Right atrium auricular region (tissue), 2 donors: ENCODE measurements at regions not wholly inside any gene's neighbourhood (a gene's known extent, or its start where the extent isn't known, plus 50 kb on each side); places are given as distances from the start of the nearest gene placed in this dataset.

Experiments used
- DNase-seq: peaks from one replicate; pipeline ENCODE4 v3.0.0-alpha.2; 2019; ENCODE audit warnings: low spot score
- H3K27ac ChIP-seq, 2 donors: fragments of 200-600 bp; sonication (generic); 1 replicate in 1 of 2; 2 replicates in 1 of 2; pipeline ENCODE4 v1.5.1; 2016 to 2019
- H3K27me3 ChIP-seq, 2 donors: fragments of 200-600 bp; sonication (generic); one replicate each; pipeline versions ENCODE4 v1.5.1 to v1.6.0; 2017 to 2019
- H3K36me3 ChIP-seq: fragments of 200-600 bp; sonication (generic); one replicate; pipeline ENCODE4 v1.5.1; 2016
- H3K4me1 ChIP-seq, 2 donors: fragments of 200-600 bp; sonication (generic); one replicate each; pipeline versions ENCODE4 v1.5.1 to v1.6.0; 2017 to 2019
- H3K4me3 ChIP-seq, 2 donors: fragments of 200-600 bp; sonication (generic); 1 replicate in 1 of 2; 2 replicates in 1 of 2; pipeline ENCODE4 v1.5.1; 2017 to 2019; ENCODE audit warnings: mild to moderate bottlenecking in 1 of 2, moderate library complexity in 1 of 2
- H3K9me3 ChIP-seq, 2 donors: fragments of 200-600 bp; sonication (generic); one replicate each; pipeline ENCODE4 v1.5.1; 2019
- TF ChIP-seq, protein P1 (sequence below), 2 donors: fragments of 200-600 bp; sonication (generic); IDR thresholded peaks; one replicate each; pipeline ENCODE4 v1.5.1; 2019; ENCODE audit warnings: antibody characterized with exemption in 2 of 2

DNA sequence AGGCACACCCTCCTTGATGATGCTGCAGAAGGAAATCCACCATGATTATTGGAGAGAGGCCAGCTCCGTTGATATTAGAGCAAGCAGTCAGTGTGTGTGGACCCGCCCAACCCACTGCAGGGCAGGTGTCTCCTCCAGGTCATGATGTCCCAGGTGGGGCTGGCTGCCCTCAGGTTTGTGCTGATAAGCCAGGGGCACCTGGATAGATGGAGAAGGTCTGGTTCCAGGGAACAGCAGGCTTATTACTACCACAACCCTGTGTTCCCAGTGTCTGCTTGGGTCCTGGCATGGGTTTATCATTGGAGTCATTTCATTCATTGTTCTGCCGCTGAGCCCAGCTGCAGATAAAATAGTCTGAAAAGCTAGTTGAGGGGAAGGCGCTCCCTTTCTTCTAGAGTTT is 181.1 kb upstream of the NECTIN1 start:
- Histone ChIP-seq H3K4me3 (no peak overlapping the region), H3K9me3 (no peaks in the 10 kb centered on the region), H3K27me3 (no peaks in the 10 kb centered on the region), H3K27ac (no peak overlapping the region), H3K36me3 (no peaks in the 10 kb centered on the region), H3K4me1 (no peaks in the 10 kb centered on the region)
- TF ChIP-seq, protein P1, sequence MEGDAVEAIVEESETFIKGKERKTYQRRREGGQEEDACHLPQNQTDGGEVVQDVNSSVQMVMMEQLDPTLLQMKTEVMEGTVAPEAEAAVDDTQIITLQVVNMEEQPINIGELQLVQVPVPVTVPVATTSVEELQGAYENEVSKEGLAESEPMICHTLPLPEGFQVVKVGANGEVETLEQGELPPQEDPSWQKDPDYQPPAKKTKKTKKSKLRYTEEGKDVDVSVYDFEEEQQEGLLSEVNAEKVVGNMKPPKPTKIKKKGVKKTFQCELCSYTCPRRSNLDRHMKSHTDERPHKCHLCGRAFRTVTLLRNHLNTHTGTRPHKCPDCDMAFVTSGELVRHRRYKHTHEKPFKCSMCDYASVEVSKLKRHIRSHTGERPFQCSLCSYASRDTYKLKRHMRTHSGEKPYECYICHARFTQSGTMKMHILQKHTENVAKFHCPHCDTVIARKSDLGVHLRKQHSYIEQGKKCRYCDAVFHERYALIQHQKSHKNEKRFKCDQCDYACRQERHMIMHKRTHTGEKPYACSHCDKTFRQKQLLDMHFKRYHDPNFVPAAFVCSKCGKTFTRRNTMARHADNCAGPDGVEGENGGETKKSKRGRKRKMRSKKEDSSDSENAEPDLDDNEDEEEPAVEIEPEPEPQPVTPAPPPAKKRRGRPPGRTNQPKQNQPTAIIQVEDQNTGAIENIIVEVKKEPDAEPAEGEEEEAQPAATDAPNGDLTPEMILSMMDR (IDR thresholded peaks at IDR 0.05) = no peak
- DNase-seq = no peak

DNA sequence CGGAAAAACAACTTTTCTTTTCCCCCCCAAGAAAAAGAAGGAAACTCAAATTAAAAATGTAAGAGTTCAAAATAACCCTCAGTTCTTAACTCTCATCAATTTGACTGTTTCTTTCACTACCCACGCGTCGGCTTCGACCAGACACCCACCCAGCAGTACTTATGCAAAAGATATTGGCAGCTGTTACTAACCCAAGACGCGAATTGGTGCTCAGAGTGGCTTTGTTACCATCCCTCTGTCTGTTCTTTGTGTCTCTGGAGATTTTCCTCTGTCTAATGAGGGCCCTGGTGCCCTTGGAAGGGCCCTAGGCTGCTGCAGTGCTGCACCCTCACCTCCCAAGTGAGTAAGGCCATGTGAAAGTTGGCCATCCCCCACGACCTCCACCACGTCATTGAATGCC is 180.5 kb upstream of the NECTIN1 start:
- no peaks in the 10 kb centered on the region for H3K36me3 ChIP-seq
- H3K4me3 ChIP-seq = no peak overlapping the region
- H3K4me1 ChIP-seq = no peaks in the 10 kb centered on the region
- H3K27me3 ChIP-seq = no peaks in the 10 kb centered on the region
- no peak for DNase-seq
- H3K27ac ChIP-seq = no peak overlapping the region
- TF ChIP-seq, protein P1 (IDR thresholded peaks at IDR 0.05) = no peak
- no peaks in the 10 kb centered on the region for H3K9me3 ChIP-seq

DNA sequence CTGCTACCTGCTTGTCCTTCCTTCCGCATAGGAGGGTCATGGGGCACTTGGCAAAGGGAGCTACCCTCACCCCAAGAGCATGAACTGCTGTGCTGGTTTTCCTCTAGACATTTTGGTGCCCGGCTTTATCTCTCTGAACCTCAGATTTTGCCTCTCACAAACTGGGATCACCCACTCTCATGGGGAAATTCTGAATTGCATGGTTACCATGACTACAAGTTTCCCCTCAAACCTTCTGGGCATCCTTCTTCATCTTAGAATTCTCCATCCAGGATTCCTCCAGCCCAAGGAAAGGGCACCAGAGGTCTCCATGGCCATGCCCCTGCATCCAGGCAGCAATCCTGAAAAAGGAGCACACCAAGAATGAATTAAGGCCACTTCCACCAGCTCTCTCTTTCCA is 180.1 kb upstream of the NECTIN1 start:
- no peaks in the 10 kb centered on the region for H3K9me3 ChIP-seq
- DNase-seq = no peak
- H3K36me3 ChIP-seq = no peaks in the 10 kb centered on the region
- no peaks in the 10 kb centered on the region for H3K4me1 ChIP-seq
- no peaks in the 10 kb centered on the region for H3K27me3 ChIP-seq
- TF ChIP-seq, protein P1 (IDR thresholded peaks at IDR 0.05) = no peak
- H3K4me3 ChIP-seq = no peak overlapping the region
- no peak overlapping the region for H3K27ac ChIP-seq

DNA sequence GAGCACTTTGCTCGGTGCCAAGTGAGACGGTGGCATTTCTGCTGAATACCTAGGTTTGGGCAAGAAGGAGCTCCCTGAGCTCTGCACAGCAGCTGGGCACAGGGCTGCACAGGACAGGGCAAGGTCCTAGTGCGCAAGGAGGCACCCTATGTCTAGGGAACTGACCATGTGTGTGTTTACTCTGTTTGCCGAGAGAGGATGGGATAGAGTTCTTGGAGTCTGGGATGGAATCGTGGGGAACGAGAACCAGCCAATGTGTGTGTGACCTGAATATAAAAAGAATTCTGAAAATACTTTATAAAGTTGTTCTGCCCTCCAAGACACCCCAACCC is 179.5 kb upstream of the NECTIN1 start:
- Histone ChIP-seq H3K36me3 (no peaks in the 10 kb centered on the region), H3K4me1 (no peaks in the 10 kb centered on the region), H3K27ac (no peak overlapping the region), H3K9me3 (no peaks in the 10 kb centered on the region), H3K4me3 (no peak overlapping the region), H3K27me3 (no peaks in the 10 kb centered on the region)
- TF ChIP-seq, protein P1 (IDR thresholded peaks at IDR 0.05) = no peak
- DNase-seq = no peak

DNA sequence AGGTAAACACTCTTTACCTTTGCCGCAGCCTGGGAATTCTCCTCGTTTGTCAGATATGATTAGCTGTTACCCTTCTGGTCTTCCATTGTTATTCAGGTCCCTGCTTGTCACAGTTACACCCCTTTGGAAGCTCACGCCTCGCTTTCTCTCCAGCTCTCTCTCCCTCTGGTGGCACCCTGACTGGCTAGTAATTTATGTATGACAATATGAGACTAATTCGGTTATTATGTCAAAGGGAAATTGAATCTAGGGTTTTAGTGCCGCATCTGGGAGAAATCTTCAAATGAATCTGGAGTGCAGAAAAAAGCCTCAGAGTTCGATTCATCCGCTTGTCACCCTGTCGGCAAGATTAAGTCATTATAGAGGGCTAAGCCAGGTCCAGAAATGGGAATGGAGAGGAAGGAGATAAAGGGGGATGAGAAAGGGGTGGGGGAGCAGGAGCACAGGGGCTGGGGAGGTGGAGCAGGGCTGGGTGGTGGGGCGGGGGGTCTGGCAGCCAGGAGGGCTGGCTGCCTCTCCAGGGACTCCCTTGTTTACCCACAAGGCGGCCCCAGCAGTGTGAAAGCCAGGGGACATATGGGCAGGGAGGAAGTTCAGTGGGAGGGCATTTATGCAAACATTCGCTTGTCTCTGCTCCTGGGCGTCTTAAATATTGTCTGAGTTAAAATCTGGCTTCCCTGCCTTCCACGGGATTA is 179.0 kb upstream of the NECTIN1 start:
- no peaks in the 10 kb centered on the region for H3K9me3 ChIP-seq
- no peak overlapping the region for H3K27ac ChIP-seq
- DNase-seq = no peak
- H3K36me3 ChIP-seq = no peaks in the 10 kb centered on the region
- no peaks in the 10 kb centered on the region for H3K4me1 ChIP-seq
- H3K27me3 ChIP-seq = no peaks in the 10 kb centered on the region
- no peak overlapping the region for H3K4me3 ChIP-seq
- TF ChIP-seq, protein P1 (IDR thresholded peaks at IDR 0.05) = no peak
